ENCODE measurements at regions not wholly inside any gene's neighbourhood (a gene's known extent, or its start where the extent isn't known, plus 50 kb on each side); places are given as distances from the start of the nearest gene placed in this dataset.

DNA sequence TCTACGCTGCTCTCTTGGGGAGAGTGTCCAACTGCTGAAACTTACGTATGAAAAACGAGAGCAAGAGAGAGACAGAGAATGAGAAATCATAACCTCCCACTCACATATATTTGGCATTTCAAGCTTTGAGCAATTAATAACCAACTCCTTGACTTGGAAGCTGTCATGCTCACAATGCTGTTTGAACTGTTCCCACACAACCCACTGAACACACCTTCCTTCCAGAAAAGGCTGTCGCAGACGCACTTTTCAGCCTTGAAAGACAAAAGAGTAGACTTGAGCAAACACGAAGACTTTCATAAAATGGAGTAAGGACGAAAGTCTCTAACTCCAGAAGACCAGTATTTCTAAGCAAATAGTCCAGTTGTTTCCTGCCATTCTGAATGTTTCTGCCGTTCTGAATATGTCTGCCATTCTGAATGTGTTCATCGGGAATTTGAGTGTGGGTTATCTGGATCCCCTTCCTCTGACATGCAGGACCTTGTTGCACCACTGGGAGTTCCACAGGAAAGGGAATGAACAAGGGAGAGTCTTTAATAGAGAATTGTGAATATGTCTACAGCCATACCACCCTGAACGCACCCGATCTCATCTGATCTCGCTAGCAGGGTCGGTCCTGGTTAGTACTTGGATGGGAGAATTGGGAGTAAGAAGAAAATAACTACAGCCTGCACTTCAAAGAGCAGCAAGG, 86.2 kb upstream of the BARX2 start:
- Histone ChIP-seq H3K56ac (replicated peaks; ENCODE audit: insufficient read length, low read depth, low read length) (no peak overlapping the region), H2BK12ac (ENCODE audit: low read depth, low read length) (no peak overlapping the region), H4K5ac (ENCODE audit: insufficient read length, low read depth, low read length) (no peak overlapping the region), H3K14ac (ENCODE audit: insufficient read length) (no peak overlapping the region), H3K4me3 (ENCODE audit: extremely low read depth in 1 of 4, insufficient read depth in 2 of 4, low read depth in 3 of 4, low read length in 4 of 4) (no peak overlapping the region), H3K23me2 (ENCODE audit: low read depth, low read length) (no peaks in the 10 kb centered on the region), H2BK5ac (ENCODE audit: low read depth, low read length) (no peak overlapping the region), H3K79me2 (ENCODE audit: control insufficient read depth in 1 of 2, insufficient read depth in 2 of 2, low read length in 2 of 2) (no peaks in the 10 kb centered on the region), H4K20me1 (replicated peaks in 1 of 2; ENCODE audit: control insufficient read depth in 1 of 2, insufficient read depth in 2 of 2, low read length in 2 of 2) (no peaks in the 10 kb centered on the region), H3K27me3 (replicated peaks in 1 of 4; ENCODE audit: control insufficient read depth in 3 of 4, extremely low read depth in 1 of 4, insufficient read depth in 3 of 4, low read length in 3 of 4) (no peaks in the 10 kb centered on the region), H3K4me2 (ENCODE audit: insufficient read depth in 1 of 2, low read depth in 2 of 2, low read length in 2 of 2) (no peak overlapping the region), H2BK20ac (ENCODE audit: low read length) (no peak overlapping the region), H3K4ac (replicated peaks; ENCODE audit: insufficient read length, low read depth, low read length) (no peak overlapping the region), H3K18ac (ENCODE audit: extremely low read depth, low read length) (no peak overlapping the region), H3K79me1 (ENCODE audit: low read depth, low read length) (no peaks in the 10 kb centered on the region), H3K9me3 (ENCODE audit: insufficient read depth in 2 of 2, low read depth in 1 of 2, low read length in 1 of 2) (no peaks in the 10 kb centered on the region), H3K27ac (ENCODE audit: low read depth, low read length) (no peak overlapping the region), H2BK15ac (ENCODE audit: low read length) (no peak overlapping the region), H2AK5ac (ENCODE audit: low read depth, low read length) (no peak overlapping the region), H3K4me1 (replicated peaks in 1 of 4; ENCODE audit: control insufficient read depth in 3 of 4, insufficient read depth in 4 of 4, low read length in 3 of 4) (peaks cover 2 to 10% (median 4%) of the 10 kb centered on the region in 4 experiments; a peak in 6 of 7 replicates), H3K9ac (replicated peaks in 1 of 4; ENCODE audit: extremely low read depth in 1 of 4, low read depth in 3 of 4, low read length in 3 of 4) (no peak overlapping the region), H4K91ac (replicated peaks; ENCODE audit: insufficient read length, low read length) (no peak overlapping the region), H3K36me3 (ENCODE audit: control insufficient read depth in 2 of 4, insufficient read depth in 4 of 4, low read length in 3 of 4) (no peaks in the 10 kb centered on the region), H2AFZ (ENCODE audit: low read length) (no peak overlapping the region), H2BK120ac (replicated peaks; ENCODE audit: low read depth, low read length) (no peak overlapping the region), H3K23ac (ENCODE audit: insufficient read length) (no peak overlapping the region), H4K8ac (ENCODE audit: extremely low read depth, insufficient read depth, low read length) (no peak overlapping the region)
- no peak for FAIRE-seq
- ChIA-PET POLR2A (ENCODE audit: partially characterized antibody) (no interaction called here), CTCF (ENCODE audit: partially characterized antibody) (interaction anchor here (0.6 to 1.7 kb wide), 5 partner anchors 14 to 177 kb away, joined by 3 to 7 read pairs (median 4); no protein-coding TSS in a partner anchor)
- TF ChIP-seq SRF (IDR thresholded peaks at IDR 0.05; ENCODE audit: low read depth, low read length) (no peak), RAD21 (IDR thresholded peaks at IDR 0.05 in 1 of 2, conservative IDR thresholded peaks at IDR 0.05 in 1 of 2; ENCODE audit: low read depth in 2 of 2, low read length in 2 of 2) (peak in 1 of 2 experiments; percentile 18; a peak in 1 of 4 replicates)
- TF ChIP-seq, protein P1, sequence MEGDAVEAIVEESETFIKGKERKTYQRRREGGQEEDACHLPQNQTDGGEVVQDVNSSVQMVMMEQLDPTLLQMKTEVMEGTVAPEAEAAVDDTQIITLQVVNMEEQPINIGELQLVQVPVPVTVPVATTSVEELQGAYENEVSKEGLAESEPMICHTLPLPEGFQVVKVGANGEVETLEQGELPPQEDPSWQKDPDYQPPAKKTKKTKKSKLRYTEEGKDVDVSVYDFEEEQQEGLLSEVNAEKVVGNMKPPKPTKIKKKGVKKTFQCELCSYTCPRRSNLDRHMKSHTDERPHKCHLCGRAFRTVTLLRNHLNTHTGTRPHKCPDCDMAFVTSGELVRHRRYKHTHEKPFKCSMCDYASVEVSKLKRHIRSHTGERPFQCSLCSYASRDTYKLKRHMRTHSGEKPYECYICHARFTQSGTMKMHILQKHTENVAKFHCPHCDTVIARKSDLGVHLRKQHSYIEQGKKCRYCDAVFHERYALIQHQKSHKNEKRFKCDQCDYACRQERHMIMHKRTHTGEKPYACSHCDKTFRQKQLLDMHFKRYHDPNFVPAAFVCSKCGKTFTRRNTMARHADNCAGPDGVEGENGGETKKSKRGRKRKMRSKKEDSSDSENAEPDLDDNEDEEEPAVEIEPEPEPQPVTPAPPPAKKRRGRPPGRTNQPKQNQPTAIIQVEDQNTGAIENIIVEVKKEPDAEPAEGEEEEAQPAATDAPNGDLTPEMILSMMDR (IDR thresholded peaks at IDR 0.05; ENCODE audit: control extremely low read depth in 1 of 3, insufficient read depth in 1 of 3, low read depth in 1 of 3, low read length in 3 of 3), result peak in 1 of 3 experiments; percentile 12; a peak in 1 of 4 replicates
- no peak for DNase-seq (ENCODE audit: low read depth in 1 of 2, low spot score in 2 of 2)
- 92% methylated on average over 13 of the region's 13 CpGs; no CpG with 5 or more reads in 1 of the 2 experiments for WGBS, 2 experiments (ENCODE audit: extremely low coverage in 1 of 2, insufficient coverage in 1 of 2, insufficient read length in 1 of 2, insufficient replicate concordance in 2 of 2, low coverage in 1 of 2, low lambda C conversion rate in 2 of 2, missing lambda C conversion rate in 1 of 2)

All from H1 (cell line).